Ovary (tissue), 7 donors: ENCODE measurements at regions not wholly inside any gene's neighbourhood (a gene's known extent, or its start where the extent isn't known, plus 50 kb on each side); places are given as distances from the start of the nearest gene placed in this dataset.

Experiments used
- DNase-seq, 5 donors: peaks; one replicate each; pipeline ENCODE4 v3.0.0-alpha.2; 2019 to 2020
- H3K27ac ChIP-seq, 2 donors: fragments of 200-600 bp; one replicate each; pipeline versions ENCODE4 v1.5.1 to v1.8.0; 2019 to 2022
- H3K27me3 ChIP-seq: fragments of 200-600 bp; one replicate; pipeline ENCODE4 v1.8.0; 2022
- H3K36me3 ChIP-seq: fragments of 200-600 bp; sonication (generic); one replicate; pipeline ENCODE4 v1.5.1; 2019
- H3K4me1 ChIP-seq: one replicate; pipeline ENCODE4 v1.8.1; 2013; ENCODE audit warnings: mild to moderate bottlenecking, moderate library complexity; ENCODE audit not compliant: insufficient read depth
- H3K4me3 ChIP-seq: fragments of 200-600 bp; sonication (generic); one replicate; pipeline ENCODE4 v1.5.1; 2017
- H3K9me3 ChIP-seq, 2 donors: fragments of 200-600 bp in 1 of 2; sonication (generic) in 1 of 2; one replicate each; pipeline versions ENCODE4 v1.5.1 to v1.8.1; 2013 to 2019; ENCODE audit warnings: mild to moderate bottlenecking in 1 of 2, moderate library complexity in 1 of 2
- EP300 ChIP-seq: sonication (generic); formaldehyde crosslinking; IDR thresholded peaks from one replicate; pipeline ENCODE4 v1.6.1; 2017; ENCODE audit warnings: antibody characterized with exemption
- POLR2A ChIP-seq: fragments of 450-650 bp; IDR thresholded peaks from one replicate; pipeline ENCODE4 v1.6.1; 2017; ENCODE audit warnings: antibody characterized with exemption, mild to moderate bottlenecking, moderate library complexity
- WGBS, 3 donors: extraction: QIAGEN DNeasy Blood & Tissue Kit in 1 of 3; methylation state at CpG; one replicate each; pipeline versions ENCODE4 v1.1.5 to v1.1.7; 2013 to 2017; 5-methylcytosine and 5-hydroxymethylcytosine counted together
- intact Hi-C, 4 donors: fragments of 100-400 bp; cut with DNase I; formaldehyde crosslinking; loops; one replicate each; pipeline versions ENCODE4 v1.11.0 to v1.15.1; 2022 to 2023
- TF ChIP-seq, protein P1 (sequence below), 3 donors: fragments of 450-650 bp in 2 of 3; fragments of 200-600 bp in 1 of 3; IDR thresholded peaks; one replicate each; pipeline versions ENCODE4 v1.5.1 to v1.8.0; 2016 to 2022; ENCODE audit warnings: antibody characterized with exemption in 3 of 3, mild to moderate bottlenecking in 1 of 3
- donor health status: DM: no; HTN: no; CAD: no; lungs with moderate emphysema.
- donor health status: DM: no; HTN: no; CAD: no.
- donor health status: Bipolar disorder and iron deficiency.
- donor health status: DM: no; HTN: no; CAD: no.
- donor health status: DM: yes; HTN: yes; CAD: no.

- WGBS, 3 donors, result 54 to 60% (median 54%) methylated on average over 3 of the region's 3 CpGs
These were observed 1111.2 kb downstream of the TUSC7 start for GRCh38 chr3:117820658-117821299.

GRCh38 chr3:117822416-117822815 is 1112.8 kb downstream of the TUSC7 start:
- WGBS, 3 donors, result 91 to 94% (median 92%) methylated on average over 1 of the region's 1 CpG
- Histone ChIP-seq H3K36me3 (no peaks in the 10 kb centered on the region), H3K27me3 (no peaks in the 10 kb centered on the region), H3K9me3 (no peaks in the 10 kb centered on the region), H3K27ac (no peak overlapping the region), H3K4me1 (no peaks in the 10 kb centered on the region), H3K4me3 (no peak overlapping the region)
- intact Hi-C loops, result no loop called here
- no peak for TF ChIP-seq EP300
- TF ChIP-seq, protein P1, sequence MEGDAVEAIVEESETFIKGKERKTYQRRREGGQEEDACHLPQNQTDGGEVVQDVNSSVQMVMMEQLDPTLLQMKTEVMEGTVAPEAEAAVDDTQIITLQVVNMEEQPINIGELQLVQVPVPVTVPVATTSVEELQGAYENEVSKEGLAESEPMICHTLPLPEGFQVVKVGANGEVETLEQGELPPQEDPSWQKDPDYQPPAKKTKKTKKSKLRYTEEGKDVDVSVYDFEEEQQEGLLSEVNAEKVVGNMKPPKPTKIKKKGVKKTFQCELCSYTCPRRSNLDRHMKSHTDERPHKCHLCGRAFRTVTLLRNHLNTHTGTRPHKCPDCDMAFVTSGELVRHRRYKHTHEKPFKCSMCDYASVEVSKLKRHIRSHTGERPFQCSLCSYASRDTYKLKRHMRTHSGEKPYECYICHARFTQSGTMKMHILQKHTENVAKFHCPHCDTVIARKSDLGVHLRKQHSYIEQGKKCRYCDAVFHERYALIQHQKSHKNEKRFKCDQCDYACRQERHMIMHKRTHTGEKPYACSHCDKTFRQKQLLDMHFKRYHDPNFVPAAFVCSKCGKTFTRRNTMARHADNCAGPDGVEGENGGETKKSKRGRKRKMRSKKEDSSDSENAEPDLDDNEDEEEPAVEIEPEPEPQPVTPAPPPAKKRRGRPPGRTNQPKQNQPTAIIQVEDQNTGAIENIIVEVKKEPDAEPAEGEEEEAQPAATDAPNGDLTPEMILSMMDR (IDR thresholded peaks at IDR 0.05), result no peak
- TF ChIP-seq POLR2A, result no peak
- no peak for DNase-seq

More at GRCh38 chr3:117820658-117821299, 1111.2 kb downstream of the TUSC7 start:
- Histone ChIP-seq H3K27me3 (no peaks in the 10 kb centered on the region), H3K9me3 (no peaks in the 10 kb centered on the region), H3K36me3 (no peaks in the 10 kb centered on the region), H3K4me3 (no peak overlapping the region), H3K27ac (no peak overlapping the region), H3K4me1 (no peaks in the 10 kb centered on the region)
- TF ChIP-seq POLR2A (no peak), EP300 (no peak)
- TF ChIP-seq, protein P1 (IDR thresholded peaks at IDR 0.05), result no peak
- no peak for DNase-seq
- intact Hi-C loops, result no loop called here

GRCh38 chr3:117836296-117836695 is 1126.7 kb downstream of the TUSC7 start:
- no peak for DNase-seq
- 12 to 35% (median 16%) methylated on average over 1 of the region's 1 CpG for WGBS, 3 donors
- intact Hi-C loops, result no loop called here
- H3K4me1 ChIP-seq, result no peaks in the 10 kb centered on the region
- no peak overlapping the region for H3K4me3 ChIP-seq
- H3K27ac ChIP-seq, result no peak overlapping the region
- no peaks in the 10 kb centered on the region for H3K9me3 ChIP-seq
- H3K36me3 ChIP-seq, result no peaks in the 10 kb centered on the region
- no peaks in the 10 kb centered on the region for H3K27me3 ChIP-seq
- TF ChIP-seq, protein P1 (IDR thresholded peaks at IDR 0.05), result no peak
- TF ChIP-seq POLR2A (no peak), EP300 (no peak)

- DNase-seq, result no peak
- 58 to 67% (median 60%) methylated on average over 1 of the region's 1 CpG for WGBS, 3 donors
- H3K36me3 ChIP-seq, result no peaks in the 10 kb centered on the region
- H3K27ac ChIP-seq, result no peak overlapping the region
- intact Hi-C loops, result no loop called here
- H3K9me3 ChIP-seq, result no peaks in the 10 kb centered on the region
- H3K4me3 ChIP-seq, result no peak overlapping the region
- no peaks in the 10 kb centered on the region for H3K27me3 ChIP-seq
- no peaks in the 10 kb centered on the region for H3K4me1 ChIP-seq
- TF ChIP-seq, protein P1 (IDR thresholded peaks at IDR 0.05), result no peak
- TF ChIP-seq POLR2A (no peak), EP300 (no peak)
These were observed 1127.8 kb downstream of the TUSC7 start for GRCh38 chr3:117837391-117837790.
